ENCODE measurements at regions not wholly inside any gene's neighbourhood (a gene's known extent, or its start where the extent isn't known, plus 50 kb on each side); places are given as distances from the start of the nearest gene placed in this dataset.

- TF ChIP-seq POLR2AphosphoS5 (IDR thresholded peaks at IDR 0.05; ENCODE audit: low read depth, low read length) (no peak), TCF7L2 (IDR thresholded peaks at IDR 0.05; ENCODE audit: low read depth, low read length) (no peak), CTCF (IDR thresholded peaks at IDR 0.05) (no peak)
Measured at GRCh38 chr5:89286320-89286719, 403.3 kb upstream of the MEF2C start.
